ENCODE measurements at regions not wholly inside any gene's neighbourhood (a gene's known extent, or its start where the extent isn't known, plus 50 kb on each side); places are given as distances from the start of the nearest gene placed in this dataset.
A peak's percentile ranks its signal among the peaks of the same experiment; 100 is the strongest.
"Not testable (repeated sequence)": the region's sequence is repeated elsewhere in the genome, so short reads cannot be mapped to it uniquely, and the experiment has no call there.

GRCh38 chr6:3672339-3672738 is 79.2 kb downstream of the PXDC1 start:
- DNase-seq (ENCODE audit: low read depth), result not testable (repeated sequence)

DNA sequence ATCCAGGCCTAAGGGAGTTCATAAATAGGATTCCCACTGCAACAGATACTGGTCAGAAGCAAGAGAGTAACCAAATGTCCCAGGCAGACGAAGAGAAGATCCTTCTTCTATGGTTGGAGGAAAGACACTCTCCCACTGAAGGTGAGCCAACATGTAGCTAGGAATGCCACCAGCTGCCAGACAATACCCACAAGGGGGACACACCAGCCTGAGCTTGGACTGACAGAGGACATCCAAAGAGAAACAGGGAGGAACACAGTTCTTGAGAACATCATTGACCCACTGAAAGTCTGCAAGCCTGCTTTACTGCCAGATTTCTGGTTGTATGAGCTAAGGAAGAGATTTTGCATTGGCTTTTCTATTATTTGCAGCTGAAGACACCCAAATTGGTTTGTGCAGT is 80.1 kb downstream of the PXDC1 start:
- no peak for DNase-seq (ENCODE audit: low read depth)

DNA sequence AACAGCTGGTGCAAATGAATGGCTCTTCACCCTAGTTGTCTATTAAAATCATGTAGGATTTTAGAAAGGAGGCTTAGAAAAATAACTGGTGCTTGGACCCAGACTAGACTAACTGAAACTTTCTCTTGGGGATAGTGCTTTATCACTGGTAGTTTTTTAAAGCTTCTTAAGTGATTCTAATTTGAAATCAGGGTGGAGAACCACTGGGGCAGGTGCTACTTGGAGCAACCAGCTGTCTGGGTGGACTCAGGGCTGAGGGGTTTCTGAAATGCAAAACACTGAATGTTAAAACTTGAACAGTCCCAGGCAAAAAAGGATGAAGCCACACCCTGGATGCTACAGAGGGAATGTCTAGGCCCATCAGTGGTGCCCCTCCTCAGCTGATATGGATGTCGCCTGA is 81.2 kb downstream of the PXDC1 start:
- no peak for DNase-seq (ENCODE audit: low read depth)

- DNase-seq (ENCODE audit: low read depth), result no peak
Observed at GRCh38 chr6:3669916-3670315, 81.6 kb downstream of the PXDC1 start.

DNA sequence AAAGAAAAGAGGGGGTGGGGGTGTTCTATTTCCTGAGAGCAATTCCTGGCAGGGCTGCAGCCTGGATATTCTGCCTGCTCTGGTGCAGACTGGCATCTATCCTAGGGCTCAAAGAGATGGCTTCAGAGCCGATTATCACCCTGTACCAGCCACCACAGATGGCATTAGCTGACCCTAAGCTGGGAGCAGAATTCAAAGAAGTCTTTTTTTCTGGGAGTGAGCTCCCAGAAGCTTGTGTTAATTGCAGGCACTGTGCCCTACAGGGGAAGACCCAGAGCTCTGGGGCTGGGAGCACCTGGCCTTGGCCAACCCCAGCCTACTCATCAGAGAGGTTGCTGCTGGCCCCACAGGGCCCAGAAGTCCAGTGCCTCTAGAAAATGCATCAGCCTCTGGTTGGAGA is 85.9 kb downstream of the PXDC1 start:
- no peak for DNase-seq (ENCODE audit: low read depth)

DNA sequence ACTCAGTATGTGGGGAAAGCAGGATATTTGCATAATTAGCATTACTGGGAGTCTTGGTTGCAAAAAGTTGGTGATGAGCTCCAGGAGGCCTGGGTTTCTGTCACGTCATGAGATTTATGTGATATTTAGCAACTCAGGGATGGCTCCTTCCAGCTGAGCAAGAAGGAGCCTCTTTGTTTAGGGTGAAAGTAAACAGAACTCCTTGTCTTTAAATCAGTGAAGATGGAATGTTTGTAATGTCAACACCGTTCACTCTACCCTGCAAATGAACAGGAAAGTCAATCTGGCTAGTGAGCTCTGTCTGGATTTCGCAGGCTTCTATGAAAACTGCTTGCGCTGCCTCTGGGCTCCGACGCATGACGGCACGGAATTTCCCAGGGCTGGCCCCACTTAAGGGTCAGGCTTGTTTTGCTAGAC is 86.9 kb downstream of the PXDC1 start:
- DNase-seq (ENCODE audit: low read depth), result peak; percentile 91

DNA sequence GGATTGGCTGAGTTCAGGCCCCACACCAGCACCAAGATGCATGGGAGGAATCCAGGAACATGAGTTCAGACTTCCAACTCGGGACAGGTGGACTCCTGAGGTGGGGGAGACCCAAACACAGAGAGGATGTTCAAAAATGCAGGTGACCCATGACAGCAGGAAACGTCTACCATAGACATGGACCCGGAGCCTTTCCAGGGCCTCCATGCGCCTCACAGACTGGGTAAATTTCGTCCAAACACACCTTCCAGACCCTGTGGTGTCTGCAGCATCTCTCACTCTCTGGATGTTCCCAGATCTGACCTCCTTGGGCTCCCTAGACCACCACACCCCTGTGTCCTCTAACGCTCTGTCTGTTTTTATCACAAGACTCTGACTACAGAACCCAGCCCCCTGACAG is 87.7 kb downstream of the PXDC1 start:
- DNase-seq (ENCODE audit: low read depth), result no peak

DNA sequence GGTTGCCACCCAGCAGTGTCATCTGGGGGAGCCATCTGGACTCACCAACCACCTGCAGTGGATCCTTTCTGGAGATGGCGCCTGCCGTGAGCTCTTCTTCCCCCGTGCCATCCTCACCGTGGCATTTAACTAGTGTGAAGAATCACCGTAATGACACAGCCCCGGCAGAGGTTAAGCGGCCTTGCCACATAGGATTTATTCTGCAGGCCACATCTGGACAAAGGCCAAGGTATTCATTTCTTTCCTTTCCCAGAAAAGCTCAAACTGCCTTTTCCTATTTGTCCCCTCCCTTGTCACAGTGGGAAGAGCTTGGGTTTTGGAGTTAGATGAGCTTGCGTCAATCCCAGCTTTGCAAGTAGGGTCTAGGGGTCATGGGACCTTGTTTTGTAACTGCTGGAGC is 88.4 kb downstream of the PXDC1 start:
- no peak for DNase-seq (ENCODE audit: low read depth)

DNA sequence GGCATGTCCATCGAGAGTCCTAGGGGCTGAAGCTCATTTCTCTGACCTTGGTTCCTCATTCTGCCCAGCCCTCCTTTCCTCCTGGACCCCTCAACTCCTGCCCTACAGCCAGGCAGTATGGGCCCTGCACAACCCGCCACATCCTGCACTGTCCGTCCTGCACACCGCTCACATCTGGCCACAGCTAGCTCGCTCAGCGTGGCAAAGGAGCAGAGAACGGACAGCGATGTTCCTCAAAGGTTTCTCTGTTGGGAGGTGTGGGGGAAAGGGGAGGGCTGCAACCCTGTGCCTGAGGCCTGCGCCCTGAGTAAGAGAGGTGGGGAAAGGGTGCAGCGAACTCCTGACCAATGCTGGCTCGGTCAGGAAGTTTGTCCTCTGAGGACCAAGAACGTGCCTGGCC is 90.1 kb downstream of the PXDC1 start:
- DNase-seq (ENCODE audit: low read depth), result no peak

GRCh38 chr6:3660473-3660872 is 91.0 kb downstream of the PXDC1 start:
- DNase-seq (ENCODE audit: low read depth), result no peak

DNA sequence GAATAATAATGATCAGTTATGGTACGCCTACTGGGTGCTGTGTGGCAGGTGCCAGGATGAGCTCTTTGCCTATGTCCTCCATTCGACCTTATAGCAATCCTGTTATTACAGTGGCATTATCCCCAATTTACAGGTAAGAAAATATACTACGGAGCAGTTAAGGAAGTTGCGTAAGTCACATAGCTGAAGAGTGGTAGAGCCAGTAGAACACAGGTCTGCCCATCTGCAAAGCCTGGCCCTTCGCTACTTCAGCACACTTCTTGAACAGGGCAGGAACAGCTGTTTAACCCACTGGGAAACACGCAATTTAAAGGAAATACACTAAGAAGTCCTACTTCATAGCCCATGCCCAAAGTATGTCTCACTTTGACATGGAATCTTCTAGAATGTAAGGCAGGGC is 91.8 kb downstream of the PXDC1 start:
- no peak for DNase-seq (ENCODE audit: low read depth)

- DNase-seq (ENCODE audit: low read depth), result no peak
Observed at GRCh38 chr6:3656076-3656475, 95.4 kb downstream of the PXDC1 start.

- no peak for DNase-seq (ENCODE audit: low read depth)
Observed at GRCh38 chr6:3654898-3655297, 96.6 kb downstream of the PXDC1 start.

GRCh38 chr6:3654436-3654835 is 97.1 kb downstream of the PXDC1 start:
- DNase-seq (ENCODE audit: low read depth), result no peak

DNA sequence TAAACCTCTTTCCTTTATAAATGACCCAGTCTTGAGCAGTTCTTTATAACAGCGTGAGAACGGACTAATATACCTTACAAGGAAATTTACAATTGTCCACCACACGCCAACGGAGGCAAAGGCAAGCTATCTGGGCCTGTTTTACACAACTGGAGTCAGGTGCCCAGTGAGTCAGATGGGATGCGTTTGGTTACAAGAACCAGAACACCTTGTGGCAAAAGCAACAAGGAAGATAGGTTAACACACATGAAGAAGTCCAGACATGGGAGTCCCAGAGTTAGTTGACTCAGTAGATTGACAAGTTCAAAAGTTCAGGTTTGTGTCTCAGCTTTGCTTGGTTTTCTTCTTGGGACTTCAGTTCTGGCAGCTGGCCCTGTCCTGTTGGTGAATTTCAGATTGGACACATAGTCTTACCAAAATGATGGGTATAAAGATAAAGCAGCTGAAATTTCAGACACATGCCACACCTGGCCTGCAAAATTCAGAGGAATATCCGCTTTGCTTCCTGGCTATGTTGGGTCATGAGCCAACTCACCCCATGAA is 97.9 kb downstream of the PXDC1 start:
- peak; percentile 44 for DNase-seq (ENCODE audit: low read depth)

- no peak for DNase-seq (ENCODE audit: low read depth)
Observed at GRCh38 chr6:3651698-3652229, 99.7 kb downstream of the PXDC1 start.

GRCh38 chr6:3650959-3651697 is 100.4 kb downstream of the PXDC1 start:
- DNase-seq (ENCODE audit: low read depth), result peak; percentile 28

DNA sequence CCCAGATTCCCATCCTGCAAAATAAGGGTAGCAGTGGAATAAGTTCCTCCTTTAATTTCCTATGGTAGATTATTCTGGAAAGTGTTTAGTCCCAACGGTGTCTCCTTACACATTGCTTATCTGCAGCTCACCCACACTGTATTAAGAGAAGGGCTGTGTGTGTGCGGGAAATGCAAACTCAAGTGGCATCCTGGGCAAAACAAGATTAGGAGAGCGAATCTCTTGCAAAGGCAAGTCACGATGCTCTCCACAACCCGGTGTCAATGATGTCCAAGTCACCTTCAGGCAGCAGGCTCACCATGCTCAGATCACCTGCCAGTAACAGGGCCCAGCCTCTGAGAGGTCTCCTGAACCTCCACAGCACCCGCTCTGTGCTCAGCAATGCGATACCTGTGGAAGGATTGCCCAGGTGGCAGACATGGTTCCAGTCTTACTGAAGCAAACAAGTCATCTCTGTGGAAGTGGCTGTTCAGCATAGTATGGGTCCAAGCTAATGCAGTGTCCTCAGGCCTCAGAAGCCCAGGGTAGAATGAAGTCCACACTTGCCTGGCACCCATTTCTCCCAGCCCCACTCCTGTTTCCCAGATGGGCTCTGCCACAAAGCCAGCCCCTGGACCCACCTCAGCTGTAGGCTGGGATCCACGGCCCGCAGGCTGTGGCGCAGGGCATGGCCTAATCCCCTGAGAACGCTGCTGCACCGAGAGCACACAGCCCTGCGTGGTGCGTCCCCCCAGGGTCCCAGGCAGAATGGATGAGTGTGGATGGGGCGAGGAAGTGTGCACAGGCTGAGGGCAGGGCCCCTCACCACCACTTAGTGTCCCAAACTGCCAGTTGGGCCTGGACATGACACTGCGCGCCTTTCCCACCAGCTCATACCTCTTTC is 101.2 kb downstream of the PXDC1 start:
- no peak for DNase-seq (ENCODE audit: low read depth)

DNA sequence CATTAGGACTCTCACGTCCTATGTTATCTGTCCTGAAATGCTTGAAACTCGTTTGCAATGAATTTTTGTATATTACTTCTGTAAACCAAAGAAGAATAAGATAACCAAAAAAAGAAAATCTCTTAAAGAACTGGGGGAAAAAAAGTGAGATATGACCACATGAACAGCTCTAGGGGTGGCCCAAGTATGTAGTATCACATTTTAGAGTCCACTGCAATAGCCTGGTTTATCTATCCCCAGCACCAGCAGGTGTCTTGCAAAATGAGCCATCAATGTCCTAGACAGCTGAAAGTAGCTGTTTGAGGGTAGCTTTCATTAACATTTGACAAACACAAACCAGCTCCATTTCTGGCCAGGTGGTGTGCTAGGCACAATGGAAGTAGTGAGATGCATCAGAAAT is 102.8 kb downstream of the PXDC1 start:
- DNase-seq (ENCODE audit: low read depth), result no peak

- DNase-seq (ENCODE audit: low read depth), result no peak
Observed at GRCh38 chr6:3646616-3647362, 104.7 kb downstream of the PXDC1 start.

DNA sequence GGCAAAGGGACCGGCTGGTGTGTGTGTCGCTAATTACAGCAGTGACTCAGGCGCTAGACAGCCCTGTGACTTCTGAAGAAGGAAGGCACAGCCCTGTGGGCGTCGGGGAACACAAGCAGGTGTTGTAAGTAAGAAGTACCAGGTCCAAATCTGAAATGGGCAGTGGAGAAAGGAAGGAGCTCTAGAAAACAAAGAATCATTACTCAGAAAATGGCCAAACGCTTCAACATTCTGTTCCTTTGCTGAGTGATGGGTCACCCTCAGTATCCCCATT is 106.8 kb downstream of the PXDC1 start:
- DNase-seq (ENCODE audit: low read depth), result no peak

DNA sequence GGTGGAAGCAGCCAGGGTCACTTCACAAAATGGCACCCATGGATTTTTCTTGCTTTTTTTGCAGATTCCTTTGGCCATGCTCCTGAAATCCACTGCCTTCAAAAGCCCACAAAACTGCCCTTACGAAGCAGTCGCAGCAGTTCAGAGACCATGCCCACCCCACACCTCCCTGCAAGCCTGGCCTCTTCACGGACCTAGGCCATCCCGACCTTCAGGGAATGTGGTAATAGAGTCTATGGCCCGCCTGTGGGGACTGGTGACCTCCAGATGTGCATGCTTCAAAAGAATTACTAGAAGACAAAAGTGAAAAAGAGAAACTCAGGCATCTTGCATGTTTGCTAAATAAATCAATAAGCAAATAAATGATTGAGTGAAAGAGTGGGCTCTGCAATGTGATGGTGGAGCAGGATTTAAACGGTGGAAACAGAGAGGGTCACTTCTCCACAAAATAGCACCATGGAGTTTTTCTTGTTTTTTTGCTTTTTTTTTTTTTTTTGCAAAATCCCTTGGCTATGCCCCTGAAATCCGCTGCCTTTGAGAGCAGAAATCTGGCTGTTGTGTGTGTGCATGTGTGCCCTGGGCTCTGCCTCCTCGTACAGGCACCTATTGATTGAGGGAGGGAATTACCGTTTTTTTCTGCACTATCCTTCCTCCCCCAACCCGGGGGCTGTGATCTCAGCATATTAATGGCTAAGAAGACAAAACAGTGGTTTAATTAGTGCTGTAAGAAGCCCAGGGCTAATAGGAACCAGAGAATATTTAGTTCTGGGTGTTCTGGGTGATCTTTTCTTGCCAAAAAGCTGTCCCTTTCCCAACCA is 107.4 kb downstream of the PXDC1 start:
- no peak for DNase-seq (ENCODE audit: low read depth)
